Nephron (organoid): ENCODE measurements at regions not wholly inside any gene's neighbourhood (a gene's known extent, or its start where the extent isn't known, plus 50 kb on each side); places are given as distances from the start of the nearest gene placed in this dataset.
A peak's percentile ranks its signal among the peaks of the same experiment; 100 is the strongest.

ENCODE experiments used
- H3K27ac Mint-ChIP-seq, 3 experiments: 2 replicates each; pipeline ENCODE4 v1.8.0; 2020; ENCODE audit warnings: mixed read lengths in 3 of 3, mild to moderate bottlenecking in 2 of 3, moderate library complexity in 1 of 3
- H3K27me3 Mint-ChIP-seq: 2 replicates; pipeline ENCODE4 v1.8.0; 2021; ENCODE audit warnings: low read depth, mild to moderate bottlenecking, moderate library complexity, mixed read lengths
- H3K36me3 Mint-ChIP-seq: 2 replicates; pipeline ENCODE4 v1.8.0; 2020; ENCODE audit warnings: low read depth, mixed read lengths
- H3K4me1 Mint-ChIP-seq: 2 replicates; pipeline ENCODE4 v1.8.0; 2020; ENCODE audit warnings: mixed read lengths
- H3K4me3 Mint-ChIP-seq, 3 experiments: 2 replicates each; pipeline ENCODE4 v1.8.0; 2020; ENCODE audit warnings: mild to moderate bottlenecking in 3 of 3, mixed read lengths in 3 of 3, moderate library complexity in 2 of 3
- H3K9me3 Mint-ChIP-seq: 2 replicates; pipeline ENCODE4 v1.8.0; 2020; ENCODE audit warnings: mixed read lengths
- TF ChIP-seq, protein P1 (sequence below), 3 experiments: fragments of 200-600 bp; sonication (generic); IDR thresholded peaks; one replicate each; pipeline ENCODE4 v1.5.0; 2021; ENCODE audit warnings: antibody characterized with exemption in 3 of 3; ENCODE audit not compliant: unreplicated experiment in 3 of 3

DNA sequence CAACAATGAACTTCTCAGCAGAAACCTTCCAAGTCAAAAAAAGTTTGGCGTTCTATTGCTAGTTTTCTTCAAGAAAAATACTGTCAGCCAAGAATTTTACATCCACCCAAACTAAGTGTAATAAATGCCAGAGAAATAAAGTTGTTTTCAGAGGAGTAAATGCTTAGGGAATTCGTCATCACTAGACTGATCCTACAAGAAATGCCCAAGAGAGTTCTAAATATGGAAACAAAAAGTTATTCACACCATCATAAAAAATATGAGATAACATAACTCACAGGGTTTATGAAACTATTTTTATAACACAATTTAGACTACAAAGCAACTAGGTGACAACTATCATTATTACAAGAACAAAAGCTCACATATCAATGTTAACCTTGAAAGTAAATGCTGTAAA is 259.5 kb upstream of the GABRA2 start:
- no peaks in the 10 kb centered on the region for H3K36me3 Mint-ChIP-seq
- TF ChIP-seq, protein P1, sequence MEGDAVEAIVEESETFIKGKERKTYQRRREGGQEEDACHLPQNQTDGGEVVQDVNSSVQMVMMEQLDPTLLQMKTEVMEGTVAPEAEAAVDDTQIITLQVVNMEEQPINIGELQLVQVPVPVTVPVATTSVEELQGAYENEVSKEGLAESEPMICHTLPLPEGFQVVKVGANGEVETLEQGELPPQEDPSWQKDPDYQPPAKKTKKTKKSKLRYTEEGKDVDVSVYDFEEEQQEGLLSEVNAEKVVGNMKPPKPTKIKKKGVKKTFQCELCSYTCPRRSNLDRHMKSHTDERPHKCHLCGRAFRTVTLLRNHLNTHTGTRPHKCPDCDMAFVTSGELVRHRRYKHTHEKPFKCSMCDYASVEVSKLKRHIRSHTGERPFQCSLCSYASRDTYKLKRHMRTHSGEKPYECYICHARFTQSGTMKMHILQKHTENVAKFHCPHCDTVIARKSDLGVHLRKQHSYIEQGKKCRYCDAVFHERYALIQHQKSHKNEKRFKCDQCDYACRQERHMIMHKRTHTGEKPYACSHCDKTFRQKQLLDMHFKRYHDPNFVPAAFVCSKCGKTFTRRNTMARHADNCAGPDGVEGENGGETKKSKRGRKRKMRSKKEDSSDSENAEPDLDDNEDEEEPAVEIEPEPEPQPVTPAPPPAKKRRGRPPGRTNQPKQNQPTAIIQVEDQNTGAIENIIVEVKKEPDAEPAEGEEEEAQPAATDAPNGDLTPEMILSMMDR (IDR thresholded peaks at IDR 0.05; ENCODE audit: unreplicated experiment in 3 of 3) = no peak
- H3K9me3 Mint-ChIP-seq = no peaks in the 10 kb centered on the region
- H3K4me1 Mint-ChIP-seq = no peaks in the 10 kb centered on the region
- H3K27me3 Mint-ChIP-seq = no peaks in the 10 kb centered on the region
- H3K4me3 Mint-ChIP-seq = no peak overlapping the region
- H3K27ac Mint-ChIP-seq = no peak overlapping the region

DNA sequence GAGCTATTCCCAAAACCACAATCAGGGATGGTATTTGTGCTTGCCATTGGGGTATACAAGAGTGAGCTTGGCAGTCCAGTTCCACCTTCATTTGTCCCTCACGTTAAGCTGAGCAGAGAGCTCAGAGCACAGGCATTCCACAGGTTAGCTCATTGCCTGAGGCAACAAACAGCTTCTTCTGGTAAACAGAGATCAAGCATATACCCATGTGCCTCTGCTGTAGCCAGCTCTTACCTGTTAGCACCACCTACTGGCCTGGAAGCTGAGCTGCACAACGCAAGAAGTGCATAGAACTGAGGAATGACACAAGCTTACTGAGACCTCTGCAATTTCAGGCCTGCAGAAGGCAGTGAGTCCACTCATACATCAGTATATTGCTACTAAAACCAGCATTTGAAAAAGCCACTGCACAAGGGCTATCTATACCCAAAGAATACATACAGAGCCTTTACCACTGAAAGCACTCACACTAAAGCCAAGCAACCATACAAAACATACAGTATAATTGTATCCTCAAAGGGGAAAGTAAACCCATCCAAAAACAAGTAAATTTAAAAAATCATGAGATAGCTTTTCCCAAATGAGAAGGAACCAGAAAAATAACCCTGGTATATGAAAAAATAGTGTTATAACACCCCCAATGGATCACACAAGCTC is 258.3 kb upstream of the GABRA2 start:
- TF ChIP-seq, protein P1 (IDR thresholded peaks at IDR 0.05; ENCODE audit: unreplicated experiment in 3 of 3) = peak; percentile 33 to 56 (median 46)
- Mint-ChIP-seq H3K9me3 (no peaks in the 10 kb centered on the region), H3K27ac (no peak overlapping the region), H3K27me3 (no peaks in the 10 kb centered on the region), H3K4me1 (no peaks in the 10 kb centered on the region), H3K4me3 (no peak overlapping the region), H3K36me3 (no peaks in the 10 kb centered on the region)

DNA sequence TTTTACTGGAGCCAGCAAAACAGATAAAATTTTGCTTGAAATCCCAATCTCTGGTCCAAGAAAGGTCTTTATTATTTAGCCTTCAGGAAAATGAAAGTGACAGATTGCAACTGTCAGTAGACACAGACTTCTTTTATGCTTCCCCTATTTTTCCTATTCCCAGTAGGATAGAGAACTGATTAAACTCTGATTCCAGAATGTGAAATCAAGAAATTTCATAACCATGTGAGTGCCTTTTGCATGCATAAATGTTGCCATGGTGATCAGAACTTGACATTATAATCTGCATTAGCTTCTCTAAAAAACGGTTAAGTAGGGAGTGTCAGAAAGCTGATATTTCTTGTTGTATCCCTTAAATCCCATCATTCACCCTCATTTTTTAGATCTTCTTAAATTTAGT is 255.2 kb upstream of the GABRA2 start:
- no peaks in the 10 kb centered on the region for H3K27me3 Mint-ChIP-seq

More for the DNA sequence above, 255.2 kb upstream of the GABRA2 start:
- Mint-ChIP-seq H3K4me3 (no peak overlapping the region), H3K36me3 (no peaks in the 10 kb centered on the region), H3K4me1 (no peaks in the 10 kb centered on the region), H3K27ac (no peak overlapping the region), H3K9me3 (no peaks in the 10 kb centered on the region)
- TF ChIP-seq, protein P1 (IDR thresholded peaks at IDR 0.05; ENCODE audit: unreplicated experiment in 3 of 3) = no peak
